PC-3 (cell line): ENCODE measurements at regions not wholly inside any gene's neighbourhood (a gene's known extent, or its start where the extent isn't known, plus 50 kb on each side); places are given as distances from the start of the nearest gene placed in this dataset.

Experiments used
- CTCF ChIP-seq: fragments of 300-600 bp; sonication (generic); conservative IDR thresholded peaks from 2 replicates; pipeline ENCODE4 v1.5.1; 2017; ENCODE audit warnings: antibody characterized with exemption, low read depth, mild to moderate bottlenecking, low read length
- EZH2phosphoT487 ChIP-seq: fragments of 300-600 bp; sonication (generic); IDR thresholded peaks from 2 replicates; pipeline ENCODE4 v1.6.1; 2018; ENCODE audit warnings: mild to moderate bottlenecking, antibody characterized with exemption, low read length, borderline replicate concordance

DNA sequence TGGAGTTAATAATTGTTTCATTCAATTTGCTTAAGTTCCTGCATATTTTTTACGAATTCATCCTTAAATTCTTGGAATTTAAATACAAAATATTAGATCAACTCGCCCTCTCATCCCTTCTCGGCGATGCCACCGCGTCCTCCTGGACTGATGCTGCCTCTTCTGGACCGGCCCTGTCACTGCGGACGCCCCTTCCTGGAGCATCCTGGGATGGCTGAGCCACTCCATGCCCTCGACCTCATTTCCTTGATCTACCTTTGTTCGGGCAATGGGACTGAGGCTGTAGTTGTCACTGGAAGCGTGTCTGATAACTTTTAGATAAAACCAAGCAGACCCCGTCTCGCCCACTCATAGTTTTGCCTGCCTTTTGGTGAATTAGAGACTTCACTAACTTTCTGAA, 283.7 kb downstream of the TEX29 start:
- no peak for TF ChIP-seq CTCF
- TF ChIP-seq EZH2phosphoT487: no peak
